Posterior cingulate gyrus (tissue), 11 donors: ENCODE measurements at regions not wholly inside any gene's neighbourhood (a gene's known extent, or its start where the extent isn't known, plus 50 kb on each side); places are given as distances from the start of the nearest gene placed in this dataset.

Source experiments
- DNase-seq, 10 donors: peaks; one replicate each; pipeline versions ENCODE4 v3.0.0 to v3.0.0-alpha.2; 2020 to 2021; ENCODE audit warnings: mixed read lengths in 3 of 10
- intact Hi-C: fragments of 100-400 bp; cut with DNase I; formaldehyde crosslinking; loops from one replicate; pipeline ENCODE4 v1.15.1; 2023

DNA sequence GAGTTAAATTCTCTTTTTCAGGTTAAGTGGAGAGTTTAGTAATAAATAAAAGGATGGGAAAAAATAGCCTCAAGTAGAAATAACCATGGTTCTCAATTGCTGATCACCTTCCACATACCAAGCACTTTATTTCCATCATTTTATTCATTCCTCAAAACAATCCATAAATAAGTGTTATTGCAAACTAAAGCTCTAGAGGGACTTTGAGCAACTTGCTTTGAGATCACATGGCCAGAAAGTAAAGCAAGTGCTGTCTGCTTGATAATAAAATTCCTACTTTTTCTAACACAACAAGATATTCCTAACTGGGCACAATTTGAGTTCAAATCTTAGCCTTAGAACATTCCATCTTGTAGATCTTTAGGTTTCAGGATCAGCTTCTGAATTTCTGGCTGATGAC, 97.1 kb upstream of the C1orf87 start:
- DNase-seq, result no peak
- intact Hi-C loops, result no loop called here

DNA sequence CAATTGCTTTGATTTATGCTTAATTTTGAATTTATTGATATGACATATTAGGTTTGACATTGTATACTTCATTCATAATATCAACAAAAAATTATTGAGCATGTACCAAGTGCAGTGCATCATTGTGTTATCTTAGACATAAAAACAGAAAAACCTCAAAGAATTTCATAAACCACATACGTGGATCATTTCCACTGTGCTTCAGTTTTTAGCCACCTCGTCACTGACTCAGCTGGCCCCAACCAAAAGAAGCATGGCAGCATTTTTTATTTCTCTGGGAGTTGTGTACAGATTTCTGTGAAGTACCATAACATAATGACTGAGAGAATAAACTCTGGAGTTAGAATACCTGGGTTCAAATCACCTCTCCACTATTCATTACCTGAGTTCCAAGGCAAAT, 95.6 kb upstream of the C1orf87 start:
- DNase-seq, result no peak
- intact Hi-C loops, result no loop called here

- intact Hi-C loops, result no loop called here
Observed at GRCh38 chr1:60162936-60163335, 89.4 kb upstream of the C1orf87 start.

GRCh38 chr1:60160141-60160540, 86.6 kb upstream of the C1orf87 start:
- intact Hi-C loops, result no loop called here
- DNase-seq, result no peak

More at GRCh38 chr1:60162936-60163335, 89.4 kb upstream of the C1orf87 start:
- no peak for DNase-seq

- intact Hi-C loops, result no loop called here
- DNase-seq, result no peak
Observed at GRCh38 chr1:60156371-60156770, 82.8 kb upstream of the C1orf87 start.

DNA sequence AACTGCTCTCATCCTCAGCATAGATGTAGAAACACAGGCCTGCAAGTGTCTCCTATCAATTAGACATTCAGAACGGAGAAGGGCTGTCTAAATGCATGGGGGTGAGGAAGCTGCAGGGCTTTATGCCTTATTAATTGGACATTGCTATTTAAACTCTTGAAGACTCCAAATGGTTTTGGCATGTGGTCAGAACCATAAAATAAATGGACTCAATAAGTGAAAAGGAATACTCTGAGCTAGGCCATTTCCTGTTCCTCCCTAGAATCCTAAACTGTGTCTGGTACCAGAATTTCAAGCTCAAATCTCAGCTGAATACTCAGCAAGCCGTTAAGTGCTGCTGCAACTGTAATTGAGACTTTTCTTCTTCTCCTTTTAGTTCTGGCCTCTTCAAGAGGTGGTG, 80.4 kb upstream of the C1orf87 start:
- no peak for DNase-seq

DNA sequence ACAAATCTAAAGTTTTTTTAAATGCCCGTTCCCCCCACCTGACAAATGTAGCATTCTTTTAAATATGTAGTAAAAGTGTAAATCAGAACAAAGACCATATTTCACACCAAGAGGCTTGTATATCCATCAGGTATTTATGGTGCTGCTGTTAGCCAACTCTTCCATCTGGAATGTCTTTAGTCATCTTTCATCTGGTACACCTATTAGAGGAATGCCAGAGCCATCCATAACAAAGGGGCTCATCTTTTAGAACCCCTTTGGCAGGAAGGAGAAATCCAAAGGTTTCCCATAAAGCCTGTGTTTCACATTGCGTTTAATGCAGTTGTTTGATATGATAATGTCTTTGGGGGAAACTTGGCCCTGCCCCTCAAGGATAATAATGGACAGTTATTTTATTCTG, 79.3 kb upstream of the C1orf87 start:
- intact Hi-C loops, result no loop called here
- no peak for DNase-seq

More for the DNA sequence above, 80.4 kb upstream of the C1orf87 start:
- intact Hi-C loops, result no loop called here

GRCh38 chr1:60151311-60151710, 77.7 kb upstream of the C1orf87 start:
- no peak for DNase-seq

DNA sequence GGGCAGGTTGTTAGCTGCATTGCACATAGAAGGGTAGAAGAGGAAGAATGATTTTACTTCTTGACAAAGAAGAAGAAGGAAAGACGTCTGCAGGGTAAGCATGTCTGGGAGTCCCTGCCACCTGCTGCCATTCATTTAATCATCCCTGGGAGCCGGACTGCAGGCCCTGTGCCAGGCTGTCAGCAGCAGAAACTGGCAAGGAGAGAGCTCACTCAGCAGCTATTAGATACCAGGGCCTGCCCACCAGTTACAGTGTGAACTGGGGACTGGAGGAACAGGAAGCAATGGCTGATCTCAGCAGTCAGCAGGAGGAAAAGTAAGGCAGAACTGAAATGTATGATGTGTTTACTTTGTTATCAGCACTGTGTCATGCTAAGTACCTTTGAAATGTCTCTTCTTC, 75.7 kb upstream of the C1orf87 start:
- peak in 4 of 10 donors; percentile 8 to 79 (median 48) for DNase-seq
- intact Hi-C loops, result no loop called here

More at GRCh38 chr1:60151311-60151710, 77.7 kb upstream of the C1orf87 start:
- intact Hi-C loops, result no loop called here

- intact Hi-C loops, result no loop called here
- no peak for DNase-seq
Observed at GRCh38 chr1:60146884-60147283, 73.3 kb upstream of the C1orf87 start.

DNA sequence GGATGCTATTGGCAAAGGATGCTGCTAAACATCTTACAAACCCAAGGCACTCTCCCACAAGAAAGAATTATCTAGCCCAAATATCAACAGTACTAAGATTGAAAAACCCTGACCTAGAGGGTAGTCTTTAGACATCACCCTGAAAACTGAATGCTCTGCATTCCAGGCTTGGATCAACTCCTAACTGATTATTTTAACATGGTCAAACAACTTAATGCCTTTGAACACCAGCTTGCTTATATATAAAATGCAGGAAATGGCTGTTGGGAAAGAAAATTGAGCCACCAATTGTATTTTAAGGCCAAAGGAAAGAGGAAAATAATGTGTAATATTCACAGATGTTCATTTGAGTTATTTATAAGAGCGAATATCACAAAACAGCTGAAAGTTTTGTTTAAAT, 72.2 kb upstream of the C1orf87 start:
- intact Hi-C loops, result no loop called here
- no peak for DNase-seq

DNA sequence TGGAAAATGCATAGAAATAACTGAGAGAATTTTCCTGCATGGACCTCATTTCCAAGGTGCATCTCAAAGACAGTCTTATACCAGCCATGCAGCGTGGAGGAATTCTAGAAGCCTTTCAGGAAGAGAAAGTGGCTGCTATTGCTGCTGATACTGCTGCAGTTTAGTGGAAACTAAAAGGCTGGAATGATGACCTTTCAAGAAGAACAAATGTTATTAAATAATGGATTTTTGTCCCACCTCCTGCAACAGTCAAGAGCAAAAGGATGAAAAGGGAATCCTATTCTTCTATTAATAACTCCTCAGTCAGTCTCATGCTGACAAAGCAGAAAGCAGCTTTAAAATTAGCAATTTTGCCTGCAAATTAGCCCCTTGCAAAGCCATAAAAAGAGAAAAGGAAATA, 68.2 kb upstream of the C1orf87 start:
- intact Hi-C loops, result no loop called here
- no peak for DNase-seq

GRCh38 chr1:60141276-60141675, 67.7 kb upstream of the C1orf87 start:
- intact Hi-C loops, result no loop called here

DNA sequence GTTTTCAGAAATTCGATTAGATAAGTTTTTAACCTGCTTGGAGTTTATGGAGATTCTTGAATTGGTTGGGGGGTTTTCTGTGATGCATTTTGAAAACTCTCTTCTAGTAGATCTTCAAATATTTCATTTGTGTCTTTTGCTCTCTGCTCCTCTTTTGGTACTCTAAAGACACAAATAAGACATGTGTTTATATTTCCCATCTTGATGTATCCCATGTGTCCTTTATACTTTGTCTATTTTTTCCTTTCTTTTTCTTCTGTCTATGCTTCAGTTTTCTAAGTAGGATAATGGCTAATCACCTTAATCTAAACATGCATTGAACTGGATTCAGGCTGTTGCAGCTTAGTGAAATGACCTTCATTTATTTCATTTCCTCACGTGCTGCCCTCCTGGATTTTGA, 63.8 kb upstream of the C1orf87 start:
- intact Hi-C loops, result no loop called here
- DNase-seq, result no peak

More at GRCh38 chr1:60141276-60141675, 67.7 kb upstream of the C1orf87 start:
- DNase-seq, result no peak

- intact Hi-C loops, result no loop called here
- DNase-seq, result no peak
Observed at GRCh38 chr1:60136395-60136794, 62.8 kb upstream of the C1orf87 start.

DNA sequence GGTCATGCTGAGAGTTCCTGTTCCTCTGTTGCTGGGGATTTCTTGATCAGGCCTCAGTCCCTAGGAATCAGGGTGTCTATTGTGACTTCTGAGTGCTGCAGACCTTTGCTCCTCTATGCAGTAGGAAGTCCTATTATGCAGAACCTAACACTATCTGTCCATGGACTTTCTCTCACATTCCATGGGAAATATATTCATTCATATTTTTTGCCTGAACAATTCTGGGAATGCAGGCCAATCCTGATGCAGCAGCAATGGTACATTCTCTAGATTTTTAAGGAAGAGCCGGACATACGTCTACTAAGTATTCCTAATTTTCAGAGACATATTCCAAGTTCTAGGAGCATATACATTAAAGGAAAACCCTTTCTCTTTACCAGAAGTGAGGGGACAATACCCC, 61.1 kb upstream of the C1orf87 start:
- no peak for DNase-seq
- intact Hi-C loops, result no loop called here

GRCh38 chr1:60133848-60134247, 60.3 kb upstream of the C1orf87 start:
- DNase-seq, result no peak
- intact Hi-C loops, result no loop called here

DNA sequence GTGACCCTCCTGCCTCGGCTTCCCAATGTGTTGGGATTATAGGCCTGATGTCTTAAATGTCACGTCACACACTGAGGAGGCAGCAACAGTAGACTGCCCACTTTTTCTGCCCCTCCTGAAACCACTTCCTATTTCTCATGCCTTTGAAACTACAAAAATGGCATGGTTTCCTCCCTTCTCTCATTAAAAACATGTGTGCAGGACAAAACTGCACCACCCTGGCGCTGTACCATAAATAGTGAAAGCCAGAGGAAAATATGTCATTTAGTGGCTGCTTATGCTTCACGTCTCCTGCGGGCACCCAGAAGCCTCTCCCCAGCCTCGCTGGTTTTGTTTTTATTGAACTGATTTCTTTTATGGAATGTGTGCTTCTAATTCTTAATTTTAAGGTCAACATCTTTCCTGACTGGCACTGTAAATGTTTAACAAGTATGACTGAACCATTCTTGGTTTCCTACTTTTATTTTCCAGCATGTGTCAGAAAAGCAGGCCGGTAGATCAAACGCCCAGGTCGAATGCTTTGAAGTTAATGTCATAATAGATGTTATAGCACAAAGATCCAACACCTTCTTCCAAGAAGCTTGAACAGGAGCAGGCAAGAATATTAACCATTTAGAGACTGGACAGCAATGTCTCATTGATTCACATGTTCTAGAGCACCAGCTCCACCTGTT, 59.6 kb upstream of the C1orf87 start:
- no peak for DNase-seq
- intact Hi-C loops, result no loop called here

- intact Hi-C loops, result no loop called here
- no peak for DNase-seq
Observed at GRCh38 chr1:60132108-60132507, 58.5 kb upstream of the C1orf87 start.

DNA sequence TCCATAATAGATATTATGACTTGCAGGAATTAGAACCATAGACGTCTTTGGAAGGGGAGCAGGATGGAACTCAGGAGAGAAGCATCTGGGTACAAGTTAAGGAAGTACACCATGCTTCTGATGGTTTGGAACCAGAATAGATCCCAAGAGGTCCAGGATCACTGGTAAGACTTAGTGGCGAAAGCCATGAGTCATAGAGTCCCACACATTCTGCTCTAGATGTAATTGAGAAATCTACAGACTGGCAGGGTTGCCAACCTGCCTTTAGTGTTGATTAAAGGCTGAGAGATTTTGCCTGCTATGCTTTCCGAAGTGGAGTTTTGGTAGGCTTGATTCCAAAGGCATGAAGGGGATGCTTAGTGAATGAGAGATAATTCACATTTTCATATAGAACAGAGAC, 57.1 kb upstream of the C1orf87 start:
- intact Hi-C loops, result no loop called here
- no peak for DNase-seq

DNA sequence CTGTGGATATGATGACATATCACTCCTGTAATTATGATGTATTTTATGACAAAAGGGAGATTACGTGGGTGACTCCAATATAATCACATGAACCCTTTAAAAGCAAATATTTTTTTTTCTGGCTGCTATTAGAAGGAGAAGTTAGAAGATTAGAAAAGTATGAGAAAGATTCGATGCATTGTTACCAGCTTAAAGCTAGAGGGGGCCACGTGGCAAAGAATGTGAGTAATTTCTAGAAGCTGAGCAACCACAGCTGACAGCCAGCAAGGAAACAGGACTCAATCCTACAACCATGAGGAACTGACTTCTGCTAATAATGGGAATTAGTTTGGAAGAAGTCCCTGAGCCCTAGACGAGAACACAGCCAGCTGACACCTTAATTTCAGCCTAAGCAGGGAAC, 56.3 kb upstream of the C1orf87 start:
- intact Hi-C loops, result no loop called here

DNA sequence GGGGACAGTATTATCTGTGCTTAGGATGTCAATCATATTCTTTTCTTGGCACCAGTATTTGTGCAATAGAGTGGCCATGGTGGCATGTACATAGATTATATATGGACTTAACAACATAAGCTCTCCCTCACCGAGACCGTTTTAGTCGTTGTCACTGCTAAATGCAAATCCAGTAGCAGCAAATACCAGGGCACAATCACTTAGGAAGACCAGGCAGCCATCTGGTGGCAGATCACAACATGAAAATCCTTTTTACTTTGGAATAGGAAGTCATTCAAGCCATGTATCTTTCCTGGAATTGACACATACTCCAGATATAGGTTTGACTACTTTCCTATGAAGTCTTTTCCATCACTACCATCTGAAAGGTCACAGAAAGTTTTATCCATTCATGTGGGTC, 53.2 kb upstream of the C1orf87 start:
- intact Hi-C loops, result no loop called here
- DNase-seq, result no peak

More for the DNA sequence above, 56.3 kb upstream of the C1orf87 start:
- no peak for DNase-seq
